Activated naive CD8-positive, alpha-beta T cell (primary cell): ENCODE measurements at regions not wholly inside any gene's neighbourhood (a gene's known extent, or its start where the extent isn't known, plus 50 kb on each side); places are given as distances from the start of the nearest gene placed in this dataset.

Source experiments
- H3K27ac Mint-ChIP-seq: one replicate; pipeline ENCODE4 v1.8.0; 2021; ENCODE audit warnings: mixed read lengths
- H3K27me3 Mint-ChIP-seq: one replicate; pipeline ENCODE4 v1.8.0; 2021; ENCODE audit warnings: mixed read lengths
- H3K36me3 Mint-ChIP-seq: one replicate; pipeline ENCODE4 v1.8.0; 2021; ENCODE audit warnings: mixed read lengths
- H3K4me1 Mint-ChIP-seq: one replicate; pipeline ENCODE4 v1.8.0; 2021; ENCODE audit warnings: low read depth, mixed read lengths
- H3K4me3 Mint-ChIP-seq: one replicate; pipeline ENCODE4 v1.8.0; 2021; ENCODE audit warnings: mild to moderate bottlenecking, mixed read lengths
- H3K9me3 Mint-ChIP-seq: one replicate; pipeline ENCODE4 v1.8.0; 2021; ENCODE audit warnings: low read depth, mixed read lengths

GRCh38 chr12:124487066-124487833 lies 80.2 kb downstream of the NCOR2 start:
- H3K36me3 Mint-ChIP-seq, result peaks cover 2% of the 10 kb centered on the region
- peak overlapping the region; percentile 47 for H3K27ac Mint-ChIP-seq
- peaks cover 9% of the 10 kb centered on the region for H3K4me1 Mint-ChIP-seq
- H3K27me3 Mint-ChIP-seq, result no peaks in the 10 kb centered on the region
- no peak overlapping the region for H3K4me3 Mint-ChIP-seq
- H3K9me3 Mint-ChIP-seq, result no peaks in the 10 kb centered on the region

DNA sequence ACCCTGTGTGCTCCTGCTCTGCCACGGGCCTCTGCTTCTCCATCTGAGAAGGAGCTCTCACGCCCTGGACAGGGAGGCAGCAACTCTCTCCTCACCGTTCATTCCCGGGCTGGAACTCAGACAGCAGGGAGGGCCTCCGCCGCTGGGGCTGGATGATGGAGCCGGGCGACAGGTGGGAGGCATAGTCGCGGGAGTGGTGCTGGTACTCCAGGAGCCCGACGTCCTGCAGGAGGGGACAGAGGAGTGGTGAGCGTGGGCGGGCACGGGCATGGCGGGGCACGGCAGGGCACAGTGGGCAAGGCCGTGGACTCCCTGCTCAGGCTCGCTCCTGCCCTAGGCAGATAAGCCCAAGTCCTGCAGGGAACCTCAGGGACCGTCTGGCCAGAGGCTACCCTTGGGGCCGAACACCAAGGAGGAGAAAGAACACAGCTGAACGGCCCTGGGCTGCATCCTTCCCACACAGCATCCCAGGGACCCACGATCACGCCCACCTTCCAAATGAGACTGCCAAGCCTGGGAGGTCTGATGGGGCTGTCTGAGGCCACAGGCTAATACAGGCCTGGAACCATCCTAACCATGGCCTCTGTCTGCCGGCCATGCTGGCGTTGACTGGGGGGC lies 81.0 kb downstream of the NCOR2 start:
- H3K9me3 Mint-ChIP-seq, result no peaks in the 10 kb centered on the region
- H3K4me3 Mint-ChIP-seq, result no peak overlapping the region
- no peaks in the 10 kb centered on the region for H3K27me3 Mint-ChIP-seq
- H3K36me3 Mint-ChIP-seq, result peaks cover 6% of the 10 kb centered on the region
- no peak overlapping the region for H3K27ac Mint-ChIP-seq
- H3K4me1 Mint-ChIP-seq, result peaks cover 10% of the 10 kb centered on the region

DNA sequence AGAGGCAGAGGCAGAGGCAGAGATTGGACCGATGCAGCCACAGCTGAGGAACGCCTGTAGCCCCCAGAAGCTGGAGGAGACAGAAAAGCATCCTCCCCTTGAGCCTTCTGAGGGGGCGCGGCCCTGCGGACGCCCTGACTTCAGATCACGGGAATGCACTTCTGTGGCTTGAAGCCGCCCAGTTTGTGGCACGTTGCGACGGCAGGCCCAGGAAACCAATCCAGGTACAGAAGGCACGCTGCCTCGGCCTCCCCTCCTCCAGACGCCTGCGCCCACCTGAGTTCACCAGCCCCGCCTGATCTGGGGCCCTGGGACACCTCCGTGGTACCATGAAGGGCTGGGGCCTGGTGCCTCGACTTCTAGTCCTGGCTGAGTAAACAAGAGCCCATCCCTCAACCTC lies 82.0 kb downstream of the NCOR2 start:
- Mint-ChIP-seq H3K9me3 (no peaks in the 10 kb centered on the region), H3K36me3 (peaks cover 7% of the 10 kb centered on the region), H3K27me3 (no peaks in the 10 kb centered on the region), H3K4me1 (peaks cover 12% of the 10 kb centered on the region), H3K4me3 (no peak overlapping the region), H3K27ac (no peak overlapping the region)

- no peaks in the 10 kb centered on the region for H3K27me3 Mint-ChIP-seq
- no peak overlapping the region for H3K27ac Mint-ChIP-seq
- H3K4me3 Mint-ChIP-seq, result no peak overlapping the region
- no peaks in the 10 kb centered on the region for H3K9me3 Mint-ChIP-seq
- peaks cover 7% of the 10 kb centered on the region for H3K36me3 Mint-ChIP-seq
- H3K4me1 Mint-ChIP-seq, result peaks cover 13% of the 10 kb centered on the region
These were observed 82.9 kb downstream of the NCOR2 start for GRCh38 chr12:124484526-124484953.

DNA sequence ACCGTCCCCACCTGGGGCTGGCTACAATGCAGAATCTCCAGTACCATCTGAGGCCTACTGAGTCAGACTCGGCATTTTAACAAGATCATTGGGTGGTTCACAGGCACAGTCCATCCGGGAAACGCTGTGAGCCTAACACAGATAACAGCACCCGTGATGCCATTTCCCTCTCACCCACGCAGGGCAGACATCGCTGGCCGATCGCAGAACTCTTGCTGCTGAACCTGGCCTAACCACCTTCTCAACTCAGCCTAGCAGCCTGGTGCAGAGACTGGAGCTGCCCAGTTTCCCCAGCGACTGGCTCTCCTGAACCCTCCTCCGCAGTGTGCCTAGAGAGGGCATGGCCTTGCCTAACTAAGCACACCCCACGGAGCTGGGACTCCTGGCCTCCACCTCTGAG lies 83.3 kb downstream of the NCOR2 start:
- Mint-ChIP-seq H3K27ac (no peak overlapping the region), H3K27me3 (no peaks in the 10 kb centered on the region), H3K4me1 (peaks cover 17% of the 10 kb centered on the region), H3K4me3 (no peak overlapping the region), H3K9me3 (no peaks in the 10 kb centered on the region), H3K36me3 (peaks cover 10% of the 10 kb centered on the region)

- Mint-ChIP-seq H3K27ac (no peak overlapping the region), H3K36me3 (peaks cover 14% of the 10 kb centered on the region), H3K4me1 (peaks cover 23% of the 10 kb centered on the region), H3K27me3 (no peaks in the 10 kb centered on the region), H3K9me3 (no peaks in the 10 kb centered on the region), H3K4me3 (no peak overlapping the region)
These were observed 84.3 kb downstream of the NCOR2 start for GRCh38 chr12:124482901-124483799.

GRCh38 chr12:124482567-124482893 lies 84.9 kb downstream of the NCOR2 start:
- Mint-ChIP-seq H3K27ac (no peak overlapping the region), H3K36me3 (peaks cover 14% of the 10 kb centered on the region), H3K4me3 (no peak overlapping the region), H3K4me1 (peaks cover 23% of the 10 kb centered on the region), H3K27me3 (no peaks in the 10 kb centered on the region), H3K9me3 (no peaks in the 10 kb centered on the region)

GRCh38 chr12:124481772-124482566 lies 85.4 kb downstream of the NCOR2 start:
- Mint-ChIP-seq H3K27me3 (no peaks in the 10 kb centered on the region), H3K36me3 (peaks cover 18% of the 10 kb centered on the region), H3K4me1 (peaks cover 28% of the 10 kb centered on the region), H3K27ac (no peak overlapping the region), H3K4me3 (no peak overlapping the region), H3K9me3 (no peaks in the 10 kb centered on the region)

DNA sequence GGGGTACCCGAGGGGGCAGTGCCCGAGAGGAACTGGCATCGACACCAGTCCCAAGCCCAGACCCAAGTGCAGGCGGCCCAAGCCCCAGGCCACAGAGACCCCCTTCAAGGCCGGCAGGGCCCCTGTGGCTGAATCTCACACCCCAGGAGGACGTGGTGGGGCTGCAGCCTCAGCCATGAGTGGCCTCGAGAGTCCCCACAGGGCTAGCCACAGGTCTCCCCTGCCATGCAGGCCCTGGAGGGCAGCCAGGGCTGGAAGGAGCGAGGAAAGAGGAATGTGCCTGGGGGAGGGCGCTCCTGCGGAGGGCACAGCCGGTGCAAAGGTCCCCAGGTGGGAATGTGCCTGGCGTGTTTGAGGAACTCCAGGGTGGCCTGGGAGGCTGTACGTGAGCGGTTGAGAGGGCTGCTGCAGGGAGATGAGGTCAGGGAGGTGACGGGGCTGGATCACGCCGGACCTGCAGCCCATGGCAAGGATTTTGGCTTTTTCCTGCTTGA lies 86.1 kb downstream of the NCOR2 start:
- H3K27me3 Mint-ChIP-seq, result no peaks in the 10 kb centered on the region
- no peak overlapping the region for H3K4me3 Mint-ChIP-seq
- no peak overlapping the region for H3K27ac Mint-ChIP-seq
- H3K4me1 Mint-ChIP-seq, result peaks cover 33% of the 10 kb centered on the region
- H3K36me3 Mint-ChIP-seq, result peaks cover 20% of the 10 kb centered on the region
- no peaks in the 10 kb centered on the region for H3K9me3 Mint-ChIP-seq

- Mint-ChIP-seq H3K27ac (no peak overlapping the region), H3K36me3 (peaks cover 21% of the 10 kb centered on the region), H3K27me3 (no peaks in the 10 kb centered on the region), H3K4me1 (peaks cover 33% of the 10 kb centered on the region), H3K9me3 (no peaks in the 10 kb centered on the region), H3K4me3 (no peak overlapping the region)
These were observed 86.7 kb downstream of the NCOR2 start for GRCh38 chr12:124480469-124481256.

GRCh38 chr12:124479680-124480468 lies 87.5 kb downstream of the NCOR2 start:
- no peak overlapping the region for H3K27ac Mint-ChIP-seq
- peaks cover 33% of the 10 kb centered on the region for H3K4me1 Mint-ChIP-seq
- H3K36me3 Mint-ChIP-seq, result peaks cover 19% of the 10 kb centered on the region
- no peaks in the 10 kb centered on the region for H3K27me3 Mint-ChIP-seq
- no peaks in the 10 kb centered on the region for H3K9me3 Mint-ChIP-seq
- H3K4me3 Mint-ChIP-seq, result no peak overlapping the region

- H3K27ac Mint-ChIP-seq, result no peak overlapping the region
- H3K4me1 Mint-ChIP-seq, result peaks cover 33% of the 10 kb centered on the region
- H3K27me3 Mint-ChIP-seq, result no peaks in the 10 kb centered on the region
These were observed 88.3 kb downstream of the NCOR2 start for GRCh38 chr12:124478985-124479645.

GRCh38 chr12:124478416-124478815 lies 89.0 kb downstream of the NCOR2 start:
- H3K4me1 Mint-ChIP-seq, result peaks cover 33% of the 10 kb centered on the region
- H3K27ac Mint-ChIP-seq, result peak overlapping the region; percentile 8
- no peak overlapping the region for H3K4me3 Mint-ChIP-seq
- H3K36me3 Mint-ChIP-seq, result peaks cover 26% of the 10 kb centered on the region
- no peaks in the 10 kb centered on the region for H3K27me3 Mint-ChIP-seq
- H3K9me3 Mint-ChIP-seq, result no peaks in the 10 kb centered on the region

More at GRCh38 chr12:124478985-124479645, 88.3 kb downstream of the NCOR2 start:
- Mint-ChIP-seq H3K36me3 (peaks cover 19% of the 10 kb centered on the region), H3K9me3 (no peaks in the 10 kb centered on the region), H3K4me3 (no peak overlapping the region)
